Left ventricle myocardium inferior (tissue), 1 donor: ENCODE measurements at regions not wholly inside any gene's neighbourhood (a gene's known extent, or its start where the extent isn't known, plus 50 kb on each side); places are given as distances from the start of the nearest gene placed in this dataset.

Experiments used
- DNase-seq: peaks from one replicate; pipeline ENCODE4 v3.0.0-alpha.2; 2020
- H3K27ac ChIP-seq: fragments of 200-600 bp; replicated peaks from 2 replicates; pipeline ENCODE4 v1.8.0; 2021
- H3K27me3 ChIP-seq: fragments of 200-600 bp; 2 replicates; pipeline ENCODE4 v1.8.0; 2021; ENCODE audit warnings: low read depth
- H3K36me3 ChIP-seq: fragments of 200-600 bp; 2 replicates; pipeline ENCODE4 v1.8.0; 2021
- H3K4me1 ChIP-seq: fragments of 200-600 bp; 2 replicates; pipeline ENCODE4 v1.8.0; 2021
- H3K4me3 ChIP-seq: fragments of 200-600 bp; 2 replicates; pipeline ENCODE4 v1.8.0; 2021; ENCODE audit warnings: mild to moderate bottlenecking, moderate library complexity
- H3K9me3 ChIP-seq: fragments of 200-600 bp; replicated peaks from 2 replicates; pipeline ENCODE4 v1.8.0; 2021
- intact Hi-C: fragments of 100-400 bp; cut with micrococcal nuclease; formaldehyde crosslinking; loops from one replicate; pipeline ENCODE4 v1.11.0; 2022
- TF ChIP-seq, protein P1 (sequence below): fragments of 200-600 bp; IDR thresholded peaks from 2 replicates; pipeline ENCODE4 v1.8.0; 2021; ENCODE audit warnings: antibody characterized with exemption, mild to moderate bottlenecking, borderline replicate concordance
- donor health status: DM: no; HTN: yes; CAD: no; lungs with severe emphysema.

- no peak for DNase-seq
- no peak overlapping the region for H3K4me3 ChIP-seq
- H3K27me3 ChIP-seq = peaks cover 7% of the 10 kb centered on the region
- TF ChIP-seq, protein P1, sequence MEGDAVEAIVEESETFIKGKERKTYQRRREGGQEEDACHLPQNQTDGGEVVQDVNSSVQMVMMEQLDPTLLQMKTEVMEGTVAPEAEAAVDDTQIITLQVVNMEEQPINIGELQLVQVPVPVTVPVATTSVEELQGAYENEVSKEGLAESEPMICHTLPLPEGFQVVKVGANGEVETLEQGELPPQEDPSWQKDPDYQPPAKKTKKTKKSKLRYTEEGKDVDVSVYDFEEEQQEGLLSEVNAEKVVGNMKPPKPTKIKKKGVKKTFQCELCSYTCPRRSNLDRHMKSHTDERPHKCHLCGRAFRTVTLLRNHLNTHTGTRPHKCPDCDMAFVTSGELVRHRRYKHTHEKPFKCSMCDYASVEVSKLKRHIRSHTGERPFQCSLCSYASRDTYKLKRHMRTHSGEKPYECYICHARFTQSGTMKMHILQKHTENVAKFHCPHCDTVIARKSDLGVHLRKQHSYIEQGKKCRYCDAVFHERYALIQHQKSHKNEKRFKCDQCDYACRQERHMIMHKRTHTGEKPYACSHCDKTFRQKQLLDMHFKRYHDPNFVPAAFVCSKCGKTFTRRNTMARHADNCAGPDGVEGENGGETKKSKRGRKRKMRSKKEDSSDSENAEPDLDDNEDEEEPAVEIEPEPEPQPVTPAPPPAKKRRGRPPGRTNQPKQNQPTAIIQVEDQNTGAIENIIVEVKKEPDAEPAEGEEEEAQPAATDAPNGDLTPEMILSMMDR = no peak
- H3K9me3 ChIP-seq = no peaks in the 10 kb centered on the region
- no peaks in the 10 kb centered on the region for H3K36me3 ChIP-seq
- intact Hi-C loops = no loop called here
- no peak overlapping the region for H3K27ac ChIP-seq
- no peaks in the 10 kb centered on the region for H3K4me1 ChIP-seq
Observed at GRCh38 chr18:77984178-77984577, 734.5 kb downstream of the GALR1 start.

GRCh38 chr18:77984833-77985232, 735.2 kb downstream of the GALR1 start:
- intact Hi-C loops = no loop called here
- Histone ChIP-seq H3K36me3 (no peaks in the 10 kb centered on the region), H3K9me3 (no peaks in the 10 kb centered on the region), H3K27ac (no peak overlapping the region), H3K4me1 (no peaks in the 10 kb centered on the region), H3K4me3 (no peak overlapping the region), H3K27me3 (peaks cover 3% of the 10 kb centered on the region)
- TF ChIP-seq, protein P1 = no peak
- no peak for DNase-seq

GRCh38 chr18:77985526-77986281, 736.1 kb downstream of the GALR1 start:
- TF ChIP-seq, protein P1 = no peak

GRCh38 chr18:77990131-77990530, 740.5 kb downstream of the GALR1 start:
- Histone ChIP-seq H3K9me3 (no peaks in the 10 kb centered on the region), H3K36me3 (no peaks in the 10 kb centered on the region), H3K4me1 (no peaks in the 10 kb centered on the region), H3K4me3 (no peak overlapping the region), H3K27ac (no peak overlapping the region), H3K27me3 (no peaks in the 10 kb centered on the region)
- DNase-seq = no peak
- intact Hi-C loops = no loop called here
- TF ChIP-seq, protein P1 = no peak

More at GRCh38 chr18:77985526-77986281, 736.1 kb downstream of the GALR1 start:
- Histone ChIP-seq H3K9me3 (no peaks in the 10 kb centered on the region), H3K4me1 (no peaks in the 10 kb centered on the region), H3K4me3 (no peak overlapping the region), H3K27me3 (no peaks in the 10 kb centered on the region), H3K36me3 (no peaks in the 10 kb centered on the region), H3K27ac (no peak overlapping the region)
- intact Hi-C loops = no loop called here
- no peak for DNase-seq

DNA sequence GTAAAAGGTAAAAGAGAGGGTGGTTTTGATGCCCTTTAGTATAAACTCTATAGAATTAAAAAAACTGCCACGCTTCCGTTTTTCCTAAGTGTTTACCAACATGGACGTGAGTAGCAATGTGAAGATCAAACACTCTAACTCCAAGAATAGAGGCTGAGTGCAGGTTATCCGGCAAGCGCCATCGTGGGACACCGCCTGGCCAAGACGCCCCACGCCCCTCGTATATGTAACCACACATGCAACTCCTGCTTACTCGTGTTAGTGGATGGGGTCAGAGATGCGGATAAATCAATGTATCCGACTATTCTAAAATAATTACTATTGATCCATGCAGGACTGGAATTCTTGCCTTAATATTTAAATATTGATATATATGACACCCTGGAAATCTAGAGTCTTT, 741.3 kb downstream of the GALR1 start:
- TF ChIP-seq, protein P1 = no peak
- no peak for DNase-seq
- Histone ChIP-seq H3K36me3 (no peaks in the 10 kb centered on the region), H3K27ac (no peak overlapping the region), H3K4me3 (no peak overlapping the region), H3K4me1 (no peaks in the 10 kb centered on the region), H3K9me3 (no peaks in the 10 kb centered on the region), H3K27me3 (no peaks in the 10 kb centered on the region)
- intact Hi-C loops = no loop called here
